ENCODE measurements at regions not wholly inside any gene's neighbourhood (a gene's known extent, or its start where the extent isn't known, plus 50 kb on each side); places are given as distances from the start of the nearest gene placed in this dataset.

GRCh38 chr6:4670824-4671409 lies 105.3 kb upstream of the CDYL start:
- H3K4me1 ChIP-seq: peaks cover 0 to 8% (median 0%) of the 10 kb centered on the region in 9 donors
- intact Hi-C loops (cut with DNase I): no loop called here
- ATAC-seq (no peak), DNase-seq (no peak)
- no peaks in the 10 kb centered on the region for H3K36me3 ChIP-seq
- H3K9me3 ChIP-seq: no peaks in the 10 kb centered on the region
- no peaks in the 10 kb centered on the region for H3K27me3 ChIP-seq
- TF ChIP-seq, protein P1, sequence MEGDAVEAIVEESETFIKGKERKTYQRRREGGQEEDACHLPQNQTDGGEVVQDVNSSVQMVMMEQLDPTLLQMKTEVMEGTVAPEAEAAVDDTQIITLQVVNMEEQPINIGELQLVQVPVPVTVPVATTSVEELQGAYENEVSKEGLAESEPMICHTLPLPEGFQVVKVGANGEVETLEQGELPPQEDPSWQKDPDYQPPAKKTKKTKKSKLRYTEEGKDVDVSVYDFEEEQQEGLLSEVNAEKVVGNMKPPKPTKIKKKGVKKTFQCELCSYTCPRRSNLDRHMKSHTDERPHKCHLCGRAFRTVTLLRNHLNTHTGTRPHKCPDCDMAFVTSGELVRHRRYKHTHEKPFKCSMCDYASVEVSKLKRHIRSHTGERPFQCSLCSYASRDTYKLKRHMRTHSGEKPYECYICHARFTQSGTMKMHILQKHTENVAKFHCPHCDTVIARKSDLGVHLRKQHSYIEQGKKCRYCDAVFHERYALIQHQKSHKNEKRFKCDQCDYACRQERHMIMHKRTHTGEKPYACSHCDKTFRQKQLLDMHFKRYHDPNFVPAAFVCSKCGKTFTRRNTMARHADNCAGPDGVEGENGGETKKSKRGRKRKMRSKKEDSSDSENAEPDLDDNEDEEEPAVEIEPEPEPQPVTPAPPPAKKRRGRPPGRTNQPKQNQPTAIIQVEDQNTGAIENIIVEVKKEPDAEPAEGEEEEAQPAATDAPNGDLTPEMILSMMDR (IDR thresholded peaks at IDR 0.05): no peak
- no peak overlapping the region for H3K27ac ChIP-seq
- 94 to 95% methylated on average over 2 of the region's 2 CpGs for WGBS, 2 donors
- H3K4me3 ChIP-seq: no peak overlapping the region

- Histone ChIP-seq H3K36me3 (no peaks in the 10 kb centered on the region), H3K4me3 (no peak overlapping the region), H3K4me1 (peaks cover 0 to 8% (median 0%) of the 10 kb centered on the region in 9 donors), H3K27me3 (no peaks in the 10 kb centered on the region), H3K27ac (no peak overlapping the region), H3K9me3 (no peaks in the 10 kb centered on the region)
- ATAC-seq (no peak), DNase-seq (no peak)
- 84 to 93% methylated on average over 10 of the region's 10 CpGs for WGBS, 2 donors
- intact Hi-C loops (cut with DNase I): no loop called here
- TF ChIP-seq, protein P1 (IDR thresholded peaks at IDR 0.05): no peak
Observed at GRCh38 chr6:4670290-4670689, 105.9 kb upstream of the CDYL start.

- Histone ChIP-seq H3K36me3 (no peaks in the 10 kb centered on the region), H3K4me3 (no peak overlapping the region), H3K27ac (no peak overlapping the region), H3K4me1 (peaks cover 0 to 21% (median 4%) of the 10 kb centered on the region in 9 donors), H3K9me3 (no peaks in the 10 kb centered on the region), H3K27me3 (no peaks in the 10 kb centered on the region)
- TF ChIP-seq, protein P1 (IDR thresholded peaks at IDR 0.05): no peak
- intact Hi-C loops (cut with DNase I): loop anchor here in 1 of 10 donors (10.0 kb wide), 1 partner anchor 266 kb away; no protein-coding TSS in a partner anchor
- 85 to 89% methylated on average over 10 of the region's 10 CpGs for WGBS, 2 donors
- DNase-seq (no peak), ATAC-seq (no peak)
Observed at GRCh38 chr6:4668271-4669179, 107.7 kb upstream of the CDYL start.

DNA sequence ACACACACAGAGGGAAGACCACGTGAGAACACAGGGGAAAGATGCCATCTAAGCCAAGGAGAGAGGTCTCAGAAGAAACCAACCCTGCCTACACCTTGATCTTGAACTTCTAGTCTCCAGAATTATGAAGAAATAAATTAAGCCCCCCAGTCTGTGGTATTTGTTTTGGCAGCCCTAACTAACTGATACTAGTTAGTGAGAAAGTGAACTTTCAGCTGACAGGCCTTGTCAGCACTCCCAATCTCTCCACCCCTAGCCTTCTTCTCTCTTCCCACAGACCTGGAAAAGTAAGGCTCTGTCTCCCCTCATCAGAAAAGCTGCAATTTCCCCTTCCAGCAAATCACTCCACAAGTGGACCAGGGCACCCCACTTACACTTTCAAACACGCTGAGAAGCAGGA lies 108.6 kb upstream of the CDYL start:
- H3K4me3 ChIP-seq: no peak overlapping the region
- H3K27me3 ChIP-seq: no peaks in the 10 kb centered on the region
- 79 to 87% methylated on average over 2 of the region's 2 CpGs for WGBS, 2 donors
- TF ChIP-seq, protein P1 (IDR thresholded peaks at IDR 0.05): no peak
- no peak overlapping the region for H3K27ac ChIP-seq
- peaks cover 0 to 15% (median 4%) of the 10 kb centered on the region in 9 donors for H3K4me1 ChIP-seq
- intact Hi-C loops (cut with DNase I): loop anchor here in 1 of 10 donors (10.0 kb wide), 1 partner anchor 267 kb away; no protein-coding TSS in a partner anchor
- no peaks in the 10 kb centered on the region for H3K36me3 ChIP-seq
- H3K9me3 ChIP-seq: no peaks in the 10 kb centered on the region
- ATAC-seq (no peak), DNase-seq (no peak)

Measured in heart right ventricle (tissue), 16 donors.